Endothelial cell of umbilical vein (primary cell): ENCODE measurements at regions not wholly inside any gene's neighbourhood (a gene's known extent, or its start where the extent isn't known, plus 50 kb on each side); places are given as distances from the start of the nearest gene placed in this dataset.

Source experiments
- EZH2 ChIP-seq: IDR thresholded peaks from 2 replicates; pipeline ENCODE4 v1.6.1; 2012; ENCODE audit warnings: borderline replicate concordance, low read depth, mild to moderate bottlenecking, moderate library complexity, low read length, inconsistent platforms; ENCODE audit not compliant: severe bottlenecking
- FOS ChIP-seq: IDR thresholded peaks from 2 replicates; pipeline ENCODE4 v1.6.1; 2011; ENCODE audit warnings: mild to moderate bottlenecking, low read length, moderate library complexity, borderline replicate concordance; ENCODE audit not compliant: insufficient read depth
- JUN ChIP-seq: IDR thresholded peaks from 2 replicates; pipeline ENCODE4 v1.6.1; 2011; ENCODE audit warnings: borderline replicate concordance, low read depth; ENCODE audit not compliant: insufficient read length, insufficient read depth
- MAX ChIP-seq: IDR thresholded peaks from 2 replicates; pipeline ENCODE4 v1.6.1; 2011; ENCODE audit not compliant: insufficient read depth, insufficient read length
- MYC ChIP-seq: IDR thresholded peaks from one replicate; pipeline ENCODE4 v1.6.1; 2011; ENCODE audit warnings: mild to moderate bottlenecking, low read depth, low read length
- POLR2A ChIP-seq: IDR thresholded peaks from 2 replicates; pipeline ENCODE4 v1.6.1; 2012; ENCODE audit warnings: low read depth, mild to moderate bottlenecking, control low read depth, low read length
- POLR2AphosphoS5 ChIP-seq: IDR thresholded peaks from 2 replicates; pipeline ENCODE4 v1.6.1; 2012; ENCODE audit warnings: low read depth, mild to moderate bottlenecking, control low read depth, low read length, moderate library complexity; ENCODE audit not compliant: insufficient read depth
- TF ChIP-seq, protein P1 (sequence below), 2 donors: IDR thresholded peaks; 1 replicate in 1 of 2; 2 replicates in 1 of 2; pipeline ENCODE4 v1.5.1; 2011; ENCODE audit warnings: low read length in 2 of 2, mild to moderate bottlenecking in 2 of 2, moderate library complexity in 2 of 2, control low read depth in 1 of 2, inconsistent platforms in 1 of 2, low read depth in 1 of 2; ENCODE audit not compliant: insufficient read depth in 1 of 2; ENCODE audit errors: extremely low read depth in 1 of 2

GRCh38 chr4:38325629-38325913, 338.4 kb upstream of the KLF3 start:
- TF ChIP-seq, protein P1, sequence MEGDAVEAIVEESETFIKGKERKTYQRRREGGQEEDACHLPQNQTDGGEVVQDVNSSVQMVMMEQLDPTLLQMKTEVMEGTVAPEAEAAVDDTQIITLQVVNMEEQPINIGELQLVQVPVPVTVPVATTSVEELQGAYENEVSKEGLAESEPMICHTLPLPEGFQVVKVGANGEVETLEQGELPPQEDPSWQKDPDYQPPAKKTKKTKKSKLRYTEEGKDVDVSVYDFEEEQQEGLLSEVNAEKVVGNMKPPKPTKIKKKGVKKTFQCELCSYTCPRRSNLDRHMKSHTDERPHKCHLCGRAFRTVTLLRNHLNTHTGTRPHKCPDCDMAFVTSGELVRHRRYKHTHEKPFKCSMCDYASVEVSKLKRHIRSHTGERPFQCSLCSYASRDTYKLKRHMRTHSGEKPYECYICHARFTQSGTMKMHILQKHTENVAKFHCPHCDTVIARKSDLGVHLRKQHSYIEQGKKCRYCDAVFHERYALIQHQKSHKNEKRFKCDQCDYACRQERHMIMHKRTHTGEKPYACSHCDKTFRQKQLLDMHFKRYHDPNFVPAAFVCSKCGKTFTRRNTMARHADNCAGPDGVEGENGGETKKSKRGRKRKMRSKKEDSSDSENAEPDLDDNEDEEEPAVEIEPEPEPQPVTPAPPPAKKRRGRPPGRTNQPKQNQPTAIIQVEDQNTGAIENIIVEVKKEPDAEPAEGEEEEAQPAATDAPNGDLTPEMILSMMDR (IDR thresholded peaks at IDR 0.05; ENCODE audit: extremely low read depth in 1 of 2, insufficient read depth in 1 of 2, low read depth in 1 of 2, low read length in 2 of 2) = no peak
- TF ChIP-seq EZH2 (no peak), POLR2AphosphoS5 (no peak), POLR2A (no peak), JUN (no peak), FOS (no peak), MAX (no peak), MYC (no peak)
